GM21515 (cell line): ENCODE measurements at regions not wholly inside any gene's neighbourhood (a gene's known extent, or its start where the extent isn't known, plus 50 kb on each side); places are given as distances from the start of the nearest gene placed in this dataset.
"Not testable (repeated sequence)": the region's sequence is repeated elsewhere in the genome, so short reads cannot be mapped to it uniquely, and the experiment has no call there.

ENCODE experiments used
- ATAC-seq: cut with Tn5 transposase; IDR thresholded peaks from one replicate; pipeline ENCODE4 v1.9.1; 2021; ENCODE audit not compliant: unreplicated experiment

- ATAC-seq: no peak
Observed at GRCh38 chr1:60564916-60565750, 491.6 kb upstream of the C1orf87 start.

- ATAC-seq: no peak
Observed at GRCh38 chr1:60563777-60564535, 490.4 kb upstream of the C1orf87 start.

- ATAC-seq: no peak
Observed at GRCh38 chr1:60562740-60563139, 489.2 kb upstream of the C1orf87 start.

- ATAC-seq: no peak
Observed at GRCh38 chr1:60560701-60561100, 487.1 kb upstream of the C1orf87 start.

GRCh38 chr1:60558236-60558635, 484.7 kb upstream of the C1orf87 start:
- ATAC-seq: no peak

- no peak for ATAC-seq
Observed at GRCh38 chr1:60553730-60554129, 480.2 kb upstream of the C1orf87 start.

- ATAC-seq: no peak
Observed at GRCh38 chr1:60547821-60548220, 474.3 kb upstream of the C1orf87 start.

GRCh38 chr1:60541831-60542532, 468.4 kb upstream of the C1orf87 start:
- ATAC-seq: no peak

- no peak for ATAC-seq
Observed at GRCh38 chr1:60540141-60540540, 466.6 kb upstream of the C1orf87 start.

- no peak for ATAC-seq
Observed at GRCh38 chr1:60535713-60536112, 462.1 kb upstream of the C1orf87 start.

- ATAC-seq: no peak
Observed at GRCh38 chr1:60527567-60527966, 454.0 kb upstream of the C1orf87 start.

GRCh38 chr1:60516996-60517395, 443.4 kb upstream of the C1orf87 start:
- no peak for ATAC-seq

- no peak for ATAC-seq
Observed at GRCh38 chr1:60510162-60510561, 436.6 kb upstream of the C1orf87 start.

GRCh38 chr1:60504206-60504840, 430.8 kb upstream of the C1orf87 start:
- ATAC-seq: no peak

GRCh38 chr1:60503266-60503925, 429.8 kb upstream of the C1orf87 start:
- ATAC-seq: no peak

- no peak for ATAC-seq
Observed at GRCh38 chr1:60502506-60502905, 428.9 kb upstream of the C1orf87 start.

GRCh38 chr1:60489916-60490480, 416.4 kb upstream of the C1orf87 start:
- not testable (repeated sequence) for ATAC-seq

- ATAC-seq: no peak
Observed at GRCh38 chr1:60488847-60489246, 415.3 kb upstream of the C1orf87 start.

- no peak for ATAC-seq
Observed at GRCh38 chr1:60487565-60488345, 414.2 kb upstream of the C1orf87 start.

- ATAC-seq: no peak
Observed at GRCh38 chr1:60483509-60483908, 409.9 kb upstream of the C1orf87 start.
